Activated CD4-positive, alpha-beta T cell treated with anti-CD3 and anti-CD28 coated beads for 36 hours (primary cell): ENCODE measurements at regions not wholly inside any gene's neighbourhood (a gene's known extent, or its start where the extent isn't known, plus 50 kb on each side); places are given as distances from the start of the nearest gene placed in this dataset.

Experiments
- ATAC-seq: fragments of 200-7000 bp; cut with Tn5 transposase; one replicate; pipeline ENCODE4 v1.10.0; 2021; ENCODE audit warnings: mild to moderate bottlenecking, moderate library complexity
- CTCF ChIA-PET: fragments of 350-600 bp; sonication (Branson Sonifier 250); formaldehyde crosslinking; loops from one replicate; lab custom pipeline; 2021; ENCODE audit warnings: antibody characterized with exemption; lab: Charles Lee
- POLR2A ChIA-PET: fragments of 350-600 bp; sonication (Branson Sonifier 250); formaldehyde crosslinking; loops from one replicate; lab custom pipeline; 2021; ENCODE audit warnings: antibody characterized with exemption, inconsistent platforms; lab: Charles Lee
- DNase-seq: peaks from one replicate; pipeline ENCODE4 v3.0.0-alpha.2; 2020
- H3K27ac Mint-ChIP-seq: one replicate; pipeline ENCODE4 v1.8.0; 2021; ENCODE audit warnings: mixed read lengths
- H3K27me3 Mint-ChIP-seq: one replicate; pipeline ENCODE4 v1.8.0; 2021; ENCODE audit warnings: mixed read lengths
- H3K36me3 Mint-ChIP-seq: one replicate; pipeline ENCODE4 v1.8.0; 2021; ENCODE audit warnings: low read depth, mixed read lengths
- H3K4me1 Mint-ChIP-seq: one replicate; pipeline ENCODE4 v1.8.0; 2021; ENCODE audit warnings: mixed read lengths
- H3K4me3 Mint-ChIP-seq: one replicate; pipeline ENCODE4 v1.8.0; 2021; ENCODE audit warnings: mild to moderate bottlenecking, moderate library complexity, mixed read lengths
- H3K9me3 Mint-ChIP-seq: one replicate; pipeline ENCODE4 v1.8.0; 2021; ENCODE audit warnings: low read depth, mixed read lengths
- intact Hi-C, 2 experiments: fragments of 100-400 bp; cut with DNase I in 1 of 2; cut with micrococcal nuclease in 1 of 2; formaldehyde crosslinking; loops; one replicate each; pipeline versions ENCODE4 v1.14.2 to v1.15.1; 2022 to 2024; cut with DNase I, micrococcal nuclease

DNA sequence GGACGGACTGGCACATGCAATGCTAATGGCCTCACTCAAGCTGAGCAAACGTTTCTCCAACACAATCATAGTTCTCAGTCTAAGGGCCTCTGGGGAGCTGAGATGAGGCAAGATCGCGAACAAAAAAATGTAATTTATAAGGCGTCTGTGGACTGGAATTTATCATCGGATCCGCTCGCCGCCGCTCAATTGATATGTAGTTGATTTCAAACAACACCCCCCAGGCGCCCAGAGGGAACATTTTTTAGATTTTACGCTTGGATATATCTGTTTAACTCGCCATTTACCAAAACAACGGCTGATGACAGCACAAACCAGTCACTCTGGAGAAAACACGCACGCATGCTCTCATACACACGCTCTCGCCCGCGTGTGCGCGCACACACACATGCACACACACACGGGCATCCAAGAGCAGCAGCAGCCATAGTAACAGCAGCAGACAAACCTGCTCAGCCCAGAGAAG, 335.8 kb downstream of the SMAD2 start:
- intact Hi-C loops, result no loop called here
- no peaks in the 10 kb centered on the region for H3K36me3 Mint-ChIP-seq
- POLR2A ChIA-PET, result no interaction called here

DNA sequence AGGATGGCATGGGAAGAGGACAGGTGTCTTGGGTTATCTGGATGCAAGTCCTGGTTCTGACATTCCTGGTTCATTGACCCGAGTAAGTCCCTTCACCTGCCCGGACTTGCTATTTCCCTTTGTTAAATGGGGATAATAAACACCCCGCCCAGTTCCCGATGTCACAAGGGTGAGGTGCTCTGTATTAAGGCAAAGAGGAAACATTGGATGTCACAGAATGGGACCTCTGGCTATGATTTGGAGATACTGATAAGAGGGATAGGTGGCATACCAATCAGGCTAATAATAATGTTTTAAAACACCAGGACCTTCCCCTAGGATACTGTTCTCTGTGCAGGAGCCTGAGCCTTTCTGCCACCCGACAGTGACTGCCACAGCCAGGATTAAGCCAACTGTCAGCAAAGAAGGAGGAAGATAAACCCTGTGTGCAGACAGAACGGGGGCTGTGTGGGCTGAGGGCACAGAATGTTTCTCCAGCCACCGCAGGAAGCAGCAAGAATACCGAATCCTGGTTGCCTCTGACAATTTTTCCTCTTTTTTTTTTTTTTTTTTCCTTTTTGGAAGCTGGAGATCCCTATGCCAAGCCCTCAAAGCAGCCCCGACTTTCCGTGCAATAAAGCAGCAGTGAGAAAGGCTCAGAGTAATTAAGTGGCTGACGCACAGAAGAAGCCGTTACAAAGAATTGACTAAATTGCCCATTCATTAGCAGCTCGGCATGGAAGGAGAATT, 336.6 kb downstream of the SMAD2 start:
- Mint-ChIP-seq H3K27me3 (peaks cover 31% of the 10 kb centered on the region), H3K4me1 (no peaks in the 10 kb centered on the region), H3K4me3 (no peak overlapping the region), H3K36me3 (no peaks in the 10 kb centered on the region), H3K27ac (no peak overlapping the region), H3K9me3 (no peaks in the 10 kb centered on the region)
- ChIA-PET POLR2A (no interaction called here), CTCF (interaction anchor here (0.8 kb wide), 1 partner anchor 29 kb away, joined by 5 read pairs; no protein-coding TSS in a partner anchor)
- intact Hi-C loops, result no loop called here
- ATAC-seq, result no peak
- no peak for DNase-seq

More for the DNA sequence above, 335.8 kb downstream of the SMAD2 start:
- Mint-ChIP-seq H3K27ac (no peak overlapping the region), H3K4me1 (no peaks in the 10 kb centered on the region), H3K27me3 (peaks cover 31% of the 10 kb centered on the region), H3K9me3 (no peaks in the 10 kb centered on the region), H3K4me3 (no peak overlapping the region)
- CTCF ChIA-PET, result interaction anchor here (0.7 to 0.8 kb wide), 2 partner anchors 30 to 505 kb away, joined by 3 to 5 read pairs; no protein-coding TSS in a partner anchor
- no peak for ATAC-seq
- DNase-seq, result no peak

DNA sequence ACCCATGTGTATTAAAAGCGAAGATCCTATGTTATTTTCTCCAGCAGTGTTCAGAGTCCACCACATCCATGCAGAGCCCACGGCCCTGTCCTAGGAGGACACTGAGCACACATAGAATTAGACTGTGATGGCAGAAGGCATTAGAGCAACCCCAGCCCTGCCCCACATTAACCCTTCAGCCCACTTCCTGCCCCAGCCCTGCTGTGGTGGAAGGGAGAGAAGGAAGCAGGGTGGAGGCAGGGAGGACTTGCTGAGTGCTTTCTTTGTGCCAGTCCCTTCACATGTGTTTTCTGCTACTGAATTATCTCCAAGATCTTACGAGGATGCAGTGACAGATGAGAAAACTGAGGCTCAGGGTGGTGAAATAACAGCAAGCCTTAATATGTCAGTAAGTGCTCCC, 339.0 kb downstream of the SMAD2 start:
- Mint-ChIP-seq H3K4me1 (no peaks in the 10 kb centered on the region), H3K4me3 (no peak overlapping the region), H3K36me3 (no peaks in the 10 kb centered on the region), H3K27ac (no peak overlapping the region), H3K27me3 (peaks cover 32% of the 10 kb centered on the region), H3K9me3 (no peaks in the 10 kb centered on the region)
- ATAC-seq, result no peak
- ChIA-PET CTCF (no interaction called here), POLR2A (no interaction called here)
- intact Hi-C loops, result no loop called here
- no peak for DNase-seq

DNA sequence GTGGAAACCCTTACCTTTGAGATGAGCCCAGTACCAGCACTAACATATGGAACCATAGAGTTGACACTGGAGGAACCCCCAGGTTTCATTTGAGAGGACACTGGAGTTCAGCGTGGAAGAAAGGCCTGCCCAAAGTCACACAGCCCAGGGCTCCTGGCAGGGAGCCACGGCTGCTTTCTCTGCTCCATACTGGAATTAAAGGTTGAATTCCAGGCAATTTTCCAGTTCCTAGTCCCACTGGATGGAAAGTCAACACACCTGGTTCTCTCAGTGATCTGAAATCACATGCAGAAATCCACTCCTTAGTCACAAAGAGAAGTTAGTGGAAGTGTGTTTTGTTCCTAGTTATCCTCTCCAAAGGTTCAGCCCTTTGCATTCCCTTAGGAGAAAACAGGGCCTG, 336.1 kb upstream of the SKOR2 start:
- H3K4me1 Mint-ChIP-seq, result no peaks in the 10 kb centered on the region
- DNase-seq (no peak), ATAC-seq (no peak)
- ChIA-PET CTCF (no interaction called here), POLR2A (no interaction called here)
- H3K27me3 Mint-ChIP-seq, result peaks cover 12% of the 10 kb centered on the region
- intact Hi-C loops, result no loop called here
- H3K27ac Mint-ChIP-seq, result no peak overlapping the region
- H3K4me3 Mint-ChIP-seq, result no peak overlapping the region
- no peaks in the 10 kb centered on the region for H3K36me3 Mint-ChIP-seq
- no peaks in the 10 kb centered on the region for H3K9me3 Mint-ChIP-seq

DNA sequence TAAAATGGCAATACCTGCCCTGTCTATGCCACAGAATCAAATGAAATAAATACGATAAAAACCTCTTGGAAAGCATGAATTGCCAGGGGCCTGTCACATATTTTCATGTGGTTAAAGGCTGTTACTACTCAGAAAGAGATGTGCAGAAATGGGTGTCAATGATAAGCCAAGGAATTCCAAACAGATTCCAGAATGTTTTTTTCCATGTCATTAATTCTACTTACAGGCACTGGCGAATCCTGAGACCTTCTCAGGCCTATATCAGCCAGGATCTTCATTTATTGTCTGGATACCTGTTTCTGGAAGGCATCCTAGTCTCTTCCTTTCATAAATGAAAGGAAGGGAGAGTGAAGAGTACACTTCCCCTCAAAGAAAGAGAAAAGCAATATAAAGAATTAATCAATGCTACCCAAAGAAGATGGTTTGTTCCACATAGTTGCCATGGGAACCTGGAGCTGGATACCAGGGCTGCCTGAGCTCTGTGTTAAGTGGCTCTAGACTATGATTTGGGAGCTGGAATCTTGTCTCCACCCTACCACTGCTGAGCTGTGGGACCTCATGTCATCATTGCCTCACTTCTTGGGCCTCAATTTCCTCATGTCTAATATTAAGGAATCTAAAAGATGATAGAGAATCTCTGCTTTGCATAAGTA, 335.1 kb upstream of the SKOR2 start:
- Mint-ChIP-seq H3K4me3 (no peak overlapping the region), H3K27me3 (peaks cover 7% of the 10 kb centered on the region), H3K4me1 (no peaks in the 10 kb centered on the region), H3K36me3 (no peaks in the 10 kb centered on the region), H3K9me3 (no peaks in the 10 kb centered on the region), H3K27ac (no peak overlapping the region)
- ChIA-PET POLR2A (no interaction called here), CTCF (no interaction called here)
- DNase-seq (no peak), ATAC-seq (no peak)
- intact Hi-C loops, result no loop called here

DNA sequence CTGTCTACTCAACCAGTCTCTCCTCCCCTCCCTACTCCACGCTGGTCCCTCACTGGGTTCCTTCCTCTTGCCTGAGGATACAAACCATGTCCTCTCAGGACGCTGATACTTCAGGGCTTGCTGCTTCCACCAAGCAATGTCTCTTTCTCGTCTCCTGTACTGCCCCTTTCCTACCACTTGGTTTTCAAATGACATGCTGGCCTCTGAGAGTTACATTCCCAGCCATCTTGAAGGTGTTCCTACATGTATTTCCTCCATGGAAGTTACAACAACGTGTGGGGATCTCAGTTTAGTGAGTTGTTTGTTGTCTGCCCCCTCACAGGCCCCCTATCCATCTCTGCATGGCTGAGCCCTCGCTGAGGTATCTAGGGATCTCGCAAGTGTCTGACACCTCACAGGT, 334.5 kb upstream of the SKOR2 start:
- peaks cover 4% of the 10 kb centered on the region for H3K27me3 Mint-ChIP-seq
- DNase-seq (no peak), ATAC-seq (no peak)
- no peaks in the 10 kb centered on the region for H3K4me1 Mint-ChIP-seq
- H3K36me3 Mint-ChIP-seq, result no peaks in the 10 kb centered on the region
- no peak overlapping the region for H3K4me3 Mint-ChIP-seq
- intact Hi-C loops, result no loop called here
- no peak overlapping the region for H3K27ac Mint-ChIP-seq
- ChIA-PET POLR2A (no interaction called here), CTCF (no interaction called here)
- H3K9me3 Mint-ChIP-seq, result no peaks in the 10 kb centered on the region

DNA sequence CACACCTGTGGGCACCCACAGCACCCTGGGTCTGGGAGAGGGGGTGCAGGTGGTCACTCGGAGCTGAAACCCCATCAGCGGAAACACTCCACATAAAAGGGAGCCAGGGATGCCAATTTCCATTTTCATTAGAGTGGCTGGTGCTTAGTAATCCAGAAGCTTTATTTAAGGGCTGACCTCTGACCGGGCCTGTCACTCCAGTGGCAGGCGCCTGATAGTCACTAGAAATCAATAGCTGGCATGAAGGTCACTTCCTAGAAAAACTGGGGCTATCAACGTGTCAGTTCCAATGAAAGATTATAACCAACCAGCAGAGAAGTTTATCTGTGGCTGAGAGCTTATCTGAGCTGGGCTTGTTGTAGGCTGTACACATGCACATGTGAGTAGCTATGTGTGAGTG, 333.7 kb upstream of the SKOR2 start:
- H3K4me1 Mint-ChIP-seq, result no peaks in the 10 kb centered on the region
- no peak for DNase-seq
- no peak overlapping the region for H3K27ac Mint-ChIP-seq
- no peaks in the 10 kb centered on the region for H3K9me3 Mint-ChIP-seq
- ChIA-PET POLR2A (no interaction called here), CTCF (no interaction called here)
- no peak for ATAC-seq
- intact Hi-C loops, result no loop called here
- peaks cover 4% of the 10 kb centered on the region for H3K27me3 Mint-ChIP-seq
- no peak overlapping the region for H3K4me3 Mint-ChIP-seq
- no peaks in the 10 kb centered on the region for H3K36me3 Mint-ChIP-seq

DNA sequence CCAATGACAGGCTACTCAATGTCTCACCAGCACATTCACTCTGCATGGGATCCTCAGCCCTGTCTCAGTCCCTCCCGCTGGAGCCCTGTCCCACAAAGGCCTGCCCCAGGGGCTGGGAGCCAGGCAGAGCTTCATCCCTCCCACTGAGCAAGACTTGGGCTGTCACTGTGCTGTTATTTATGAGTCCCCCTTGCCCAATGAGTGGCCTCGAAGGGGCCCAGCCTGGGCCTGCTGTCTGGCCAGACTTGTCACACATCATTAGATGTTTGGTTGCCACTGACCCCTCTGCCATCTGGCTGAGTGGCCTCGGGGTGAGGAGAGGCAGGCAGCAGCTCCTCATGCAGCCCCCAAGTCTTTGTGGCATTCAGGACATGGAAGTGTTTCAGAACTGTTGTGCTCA, 330.6 kb upstream of the SKOR2 start:
- peaks cover 5% of the 10 kb centered on the region for H3K27me3 Mint-ChIP-seq
- no peaks in the 10 kb centered on the region for H3K9me3 Mint-ChIP-seq
- intact Hi-C loops, result no loop called here
- no peak overlapping the region for H3K4me3 Mint-ChIP-seq
- H3K4me1 Mint-ChIP-seq, result no peaks in the 10 kb centered on the region
- CTCF ChIA-PET, result no interaction called here
- ATAC-seq (no peak), DNase-seq (no peak)
- no peaks in the 10 kb centered on the region for H3K36me3 Mint-ChIP-seq
- no peak overlapping the region for H3K27ac Mint-ChIP-seq
- POLR2A ChIA-PET, result no interaction called here

DNA sequence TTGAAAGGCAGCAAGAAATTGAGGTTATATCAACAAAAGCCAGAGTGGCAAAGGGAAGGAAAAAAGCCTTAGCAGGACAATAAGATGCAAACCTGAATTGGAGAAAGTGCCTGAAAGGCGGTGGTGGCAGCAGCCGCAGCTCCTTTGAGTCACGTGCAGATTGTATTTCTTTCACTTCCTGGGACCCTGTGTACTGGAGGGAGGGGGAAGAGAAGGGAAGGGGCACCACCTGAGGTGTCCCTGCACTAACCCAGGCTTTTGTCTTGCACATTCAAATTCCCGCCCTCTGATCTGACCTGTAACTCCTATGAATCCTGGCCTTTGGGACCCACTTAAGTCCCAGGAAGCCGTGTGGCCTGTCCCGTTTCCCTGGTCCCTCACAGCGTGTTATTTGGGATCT, 326.1 kb upstream of the SKOR2 start:
- no peak for DNase-seq
- intact Hi-C loops, result no loop called here
- ChIA-PET POLR2A (no interaction called here), CTCF (interaction anchor here (0.8 kb wide), 1 partner anchor 11 kb away, joined by 4 read pairs; no protein-coding TSS in a partner anchor)
- Mint-ChIP-seq H3K9me3 (no peaks in the 10 kb centered on the region), H3K27me3 (peaks cover 11% of the 10 kb centered on the region), H3K27ac (no peak overlapping the region), H3K4me1 (no peaks in the 10 kb centered on the region), H3K4me3 (no peak overlapping the region), H3K36me3 (no peaks in the 10 kb centered on the region)
- no peak for ATAC-seq

DNA sequence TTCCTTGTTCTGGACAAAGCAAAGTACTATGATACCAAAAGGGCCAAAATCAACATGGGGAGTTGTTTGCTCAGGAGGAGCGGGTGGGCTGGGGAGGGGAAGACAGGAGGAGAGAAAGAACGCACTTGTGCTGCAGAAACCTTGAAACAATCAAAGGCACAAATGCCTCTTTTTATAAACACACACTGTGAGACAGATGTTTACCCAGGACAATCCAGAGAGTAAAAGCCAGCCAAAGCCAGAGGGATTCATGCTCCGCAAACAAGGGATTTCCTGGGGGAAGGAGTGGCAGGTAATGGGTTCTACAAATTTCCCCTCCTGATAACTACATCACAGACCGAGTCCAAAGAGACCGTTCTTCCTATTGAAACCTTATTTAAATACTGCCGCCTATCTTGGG, 323.5 kb upstream of the SKOR2 start:
- peaks cover 11% of the 10 kb centered on the region for H3K27me3 Mint-ChIP-seq
- H3K4me3 Mint-ChIP-seq, result no peak overlapping the region
- POLR2A ChIA-PET, result no interaction called here
- intact Hi-C loops, result no loop called here
- CTCF ChIA-PET, result no interaction called here
- H3K9me3 Mint-ChIP-seq, result no peaks in the 10 kb centered on the region
- no peak for ATAC-seq
- H3K36me3 Mint-ChIP-seq, result no peaks in the 10 kb centered on the region
- no peak overlapping the region for H3K27ac Mint-ChIP-seq
- H3K4me1 Mint-ChIP-seq, result no peaks in the 10 kb centered on the region
- no peak for DNase-seq

DNA sequence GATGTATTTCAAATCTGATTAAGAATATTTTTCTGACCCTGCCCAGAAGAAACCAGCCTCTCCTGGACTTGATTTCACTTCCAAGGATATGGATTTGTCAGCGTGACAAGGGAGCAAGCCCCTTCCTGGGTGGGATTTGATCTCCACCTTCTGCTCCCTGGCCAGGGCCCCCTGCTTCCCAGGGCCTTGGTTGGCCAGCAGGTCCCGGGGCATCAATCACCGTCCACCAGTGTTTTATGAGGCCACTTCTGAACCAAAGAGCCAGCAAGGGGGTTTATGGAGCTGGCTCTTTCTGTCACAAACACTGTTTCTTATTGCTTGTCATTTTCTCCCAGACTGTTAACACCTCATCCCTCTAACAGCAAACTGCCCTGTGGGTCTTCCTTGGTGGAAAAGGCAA, 320.5 kb upstream of the SKOR2 start:
- Mint-ChIP-seq H3K27me3 (peaks cover 16% of the 10 kb centered on the region), H3K4me3 (no peak overlapping the region), H3K4me1 (no peaks in the 10 kb centered on the region), H3K36me3 (no peaks in the 10 kb centered on the region), H3K9me3 (no peaks in the 10 kb centered on the region), H3K27ac (no peak overlapping the region)
- CTCF ChIA-PET, result no interaction called here
- POLR2A ChIA-PET, result no interaction called here
- ATAC-seq, result no peak
- no peak for DNase-seq
- intact Hi-C loops, result no loop called here

DNA sequence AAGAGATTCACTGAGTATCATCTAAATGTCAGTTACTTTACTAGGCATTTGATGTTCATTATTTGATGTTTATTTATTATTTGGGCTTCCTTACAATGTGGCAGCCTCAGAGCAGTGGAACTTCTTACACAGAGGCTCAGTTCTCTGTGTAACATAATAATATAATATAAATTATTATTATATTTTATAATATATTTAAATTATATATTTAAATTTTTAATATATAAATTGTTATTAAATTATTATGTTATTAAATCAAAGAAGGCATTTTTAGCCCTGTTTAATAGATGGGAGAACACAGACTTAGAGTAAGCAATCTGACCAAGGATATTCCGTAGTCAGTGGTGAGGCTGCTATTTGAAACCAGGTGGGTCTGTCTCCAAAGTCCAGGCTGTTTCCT, 315.3 kb upstream of the SKOR2 start:
- intact Hi-C loops, result no loop called here
- no peak for DNase-seq
- Mint-ChIP-seq H3K9me3 (peaks cover 5% of the 10 kb centered on the region), H3K4me1 (no peaks in the 10 kb centered on the region), H3K27ac (no peak overlapping the region), H3K27me3 (peaks cover 15% of the 10 kb centered on the region), H3K36me3 (no peaks in the 10 kb centered on the region), H3K4me3 (no peak overlapping the region)
- ChIA-PET CTCF (no interaction called here), POLR2A (no interaction called here)
- no peak for ATAC-seq
